Caco-2 (cell line): ENCODE measurements at regions not wholly inside any gene's neighbourhood (a gene's known extent, or its start where the extent isn't known, plus 50 kb on each side); places are given as distances from the start of the nearest gene placed in this dataset.

Experiments
- BruUV-seq: library from RNA; stranded (reverse); fragments of 400-500 nt; replicated peaks from 2 replicates; lab custom pipeline; 2021; lab: Mats Ljungman, UMichigan
- CTCF ChIA-PET: fragments of 300-600 bp; sonication (Branson Sonifier 250); formaldehyde crosslinking; loops from one replicate; lab custom pipeline; 2022; ENCODE audit warnings: antibody characterized with exemption; lab: Charles Lee
- POLR2A ChIA-PET: fragments of 300-600 bp; sonication (Branson Sonifier 250); formaldehyde crosslinking; loops from one replicate; lab custom pipeline; 2022; ENCODE audit warnings: antibody characterized with exemption; lab: Charles Lee
- DNase-seq, 2 experiments: peaks; one replicate each; pipeline versions ENCODE4 v3.0.0 to v3.0.0-alpha.2; 2020 to 2022
- H3K27me3 ChIP-seq: replicated peaks from 2 replicates; pipeline ENCODE4 v1.6.0; 2011; ENCODE audit warnings: low read length; ENCODE audit not compliant: control insufficient read depth, insufficient read depth
- H3K36me3 ChIP-seq: 2 replicates; pipeline ENCODE4 v1.5.1; 2011; ENCODE audit warnings: low read length; ENCODE audit not compliant: control insufficient read depth, insufficient read depth
- H3K4me1 ChIP-seq: fragments of 250-450 bp; sonication (Bioruptor Pico); 2 replicates; pipeline ENCODE4 v1.5.1; 2020; ENCODE audit warnings: mild to moderate bottlenecking
- H3K4me3 ChIP-seq: 2 replicates; pipeline ENCODE4 v1.5.1; 2011; ENCODE audit warnings: low read depth, mild to moderate bottlenecking, control low read depth, low read length
- H3K9me3 ChIP-seq: fragments of 250-450 bp; sonication (Bioruptor Pico); 2 replicates; pipeline ENCODE4 v1.5.1; 2020; ENCODE audit warnings: mild to moderate bottlenecking, moderate library complexity
- H3K27ac Mint-ChIP-seq: one replicate; pipeline ENCODE4 v1.8.0; 2022; ENCODE audit warnings: mixed read lengths; ENCODE audit not compliant: unreplicated experiment
- H3K27me3 Mint-ChIP-seq: one replicate; pipeline ENCODE4 v1.8.0; 2022; ENCODE audit warnings: mixed read lengths; ENCODE audit not compliant: insufficient read depth, unreplicated experiment
- H3K36me3 Mint-ChIP-seq: one replicate; pipeline ENCODE4 v1.8.0; 2022; ENCODE audit warnings: mild to moderate bottlenecking, mixed read lengths; ENCODE audit not compliant: insufficient read depth, unreplicated experiment
- H3K4me1 Mint-ChIP-seq: one replicate; pipeline ENCODE4 v1.8.0; 2022; ENCODE audit warnings: low read depth, mixed read lengths; ENCODE audit not compliant: unreplicated experiment
- H3K4me3 Mint-ChIP-seq: one replicate; pipeline ENCODE4 v1.8.0; 2022; ENCODE audit warnings: mild to moderate bottlenecking, moderate library complexity, mixed read lengths; ENCODE audit not compliant: unreplicated experiment
- H3K9me3 Mint-ChIP-seq: one replicate; pipeline ENCODE4 v1.8.0; 2022; ENCODE audit warnings: mixed read lengths; ENCODE audit not compliant: unreplicated experiment
- CTCF ChIP-seq, 2 experiments: fragments of 200-600 bp in 1 of 2; IDR thresholded peaks; 1 replicate in 1 of 2; 2 replicates in 1 of 2; pipeline versions ENCODE4 v1.5.1 to v1.8.0; 2011 to 2022; ENCODE audit warnings: antibody characterized with exemption in 1 of 2, control low read depth in 1 of 2, inconsistent platforms in 1 of 2, low read depth in 1 of 2, low read length in 1 of 2, mild to moderate bottlenecking in 1 of 2, moderate library complexity in 1 of 2; ENCODE audit not compliant: insufficient read depth in 1 of 2, severe bottlenecking in 1 of 2, unreplicated experiment in 1 of 2
- intact Hi-C: fragments of 100-400 bp; cut with micrococcal nuclease; formaldehyde crosslinking; loops from one replicate; pipeline ENCODE4 v1.10.0; 2022; ENCODE audit not compliant: unreplicated experiment

GRCh38 chr13:70366720-70367119 is 258.5 kb upstream of the KLHL1 start:
- Mint-ChIP-seq H3K36me3 (no peaks in the 10 kb centered on the region), H3K27ac (no peak overlapping the region), H3K27me3 (no peaks in the 10 kb centered on the region), H3K4me3 (no peak overlapping the region), H3K9me3 (no peaks in the 10 kb centered on the region), H3K4me1 (no peaks in the 10 kb centered on the region)
- no peak for TF ChIP-seq CTCF (IDR thresholded peaks at IDR 0.05; ENCODE audit: insufficient read depth in 1 of 2, low read depth in 1 of 2, low read length in 1 of 2, severe bottlenecking in 1 of 2, unreplicated experiment in 1 of 2)
- Histone ChIP-seq H3K36me3 (no peaks in the 10 kb centered on the region), H3K27me3 (no peaks in the 10 kb centered on the region), H3K4me1 (no peaks in the 10 kb centered on the region), H3K9me3 (no peaks in the 10 kb centered on the region), H3K4me3 (no peak overlapping the region)
- CTCF ChIA-PET: no interaction called here
- POLR2A ChIA-PET: no interaction called here
- BruUV-seq: no TSS peak
- intact Hi-C loops: no loop called here
- no peak for DNase-seq

GRCh38 chr13:70363991-70364390 is 255.7 kb upstream of the KLHL1 start:
- no peak for TF ChIP-seq CTCF (IDR thresholded peaks at IDR 0.05; ENCODE audit: insufficient read depth in 1 of 2, low read depth in 1 of 2, low read length in 1 of 2, severe bottlenecking in 1 of 2, unreplicated experiment in 1 of 2)
- Mint-ChIP-seq H3K36me3 (no peaks in the 10 kb centered on the region), H3K4me1 (no peaks in the 10 kb centered on the region), H3K27ac (no peak overlapping the region), H3K9me3 (no peaks in the 10 kb centered on the region), H3K27me3 (no peaks in the 10 kb centered on the region), H3K4me3 (no peak overlapping the region)
- POLR2A ChIA-PET: no interaction called here
- H3K4me3 ChIP-seq: no peak overlapping the region
- no peaks in the 10 kb centered on the region for H3K36me3 ChIP-seq
- BruUV-seq: no TSS peak
- H3K9me3 ChIP-seq: no peaks in the 10 kb centered on the region
- H3K27me3 ChIP-seq: no peaks in the 10 kb centered on the region
- CTCF ChIA-PET: interaction anchor here (1.0 kb wide), 1 partner anchor 25 kb away, joined by 3 read pairs; no protein-coding TSS in a partner anchor
- intact Hi-C loops: loop anchor here (2.0 kb wide), 1 partner anchor 25 kb away; no protein-coding TSS in a partner anchor
- no peak for DNase-seq
- no peaks in the 10 kb centered on the region for H3K4me1 ChIP-seq

- no peaks in the 10 kb centered on the region for H3K4me1 Mint-ChIP-seq
- H3K27me3 Mint-ChIP-seq: no peaks in the 10 kb centered on the region
- intact Hi-C loops: loop anchor here (2.0 kb wide), 1 partner anchor 26 kb away; no protein-coding TSS in a partner anchor
- no peaks in the 10 kb centered on the region for H3K9me3 Mint-ChIP-seq
- H3K4me3 Mint-ChIP-seq: no peak overlapping the region
- Histone ChIP-seq H3K9me3 (no peaks in the 10 kb centered on the region), H3K27me3 (no peaks in the 10 kb centered on the region), H3K4me1 (no peaks in the 10 kb centered on the region), H3K4me3 (no peak overlapping the region), H3K36me3 (no peaks in the 10 kb centered on the region)
- H3K27ac Mint-ChIP-seq: no peak overlapping the region
- DNase-seq: no peak
- no peaks in the 10 kb centered on the region for H3K36me3 Mint-ChIP-seq
- CTCF ChIA-PET: no interaction called here
- BruUV-seq: no TSS peak
- no peak for TF ChIP-seq CTCF (IDR thresholded peaks at IDR 0.05; ENCODE audit: insufficient read depth in 1 of 2, low read depth in 1 of 2, low read length in 1 of 2, severe bottlenecking in 1 of 2, unreplicated experiment in 1 of 2)
- POLR2A ChIA-PET: no interaction called here
Observed at GRCh38 chr13:70362820-70363570, 254.7 kb upstream of the KLHL1 start.
